RWPE1 (cell line): ENCODE measurements at regions not wholly inside any gene's neighbourhood (a gene's known extent, or its start where the extent isn't known, plus 50 kb on each side); places are given as distances from the start of the nearest gene placed in this dataset.

Source experiments
- CTCF ChIA-PET: fragments of 350-600 bp; sonication (Branson Sonifier 250); formaldehyde crosslinking; extraction: SDS; loops from one replicate; lab custom pipeline; 2021; lab: Yijun Ruan, JAX
- POLR2A ChIA-PET: fragments of 400-600 bp; formaldehyde crosslinking; extraction: SDS; loops from one replicate; lab custom pipeline; 2020; ENCODE audit warnings: antibody characterized with exemption; ENCODE audit not compliant: low non-redundant PET; lab: Yijun Ruan, JAX
- DNase-seq: peaks from one replicate; pipeline ENCODE4 v3.0.0; 2012; ENCODE audit warnings: low spot score
- H3K27ac ChIP-seq: fragments of 450-650 bp; 2 replicates; pipeline ENCODE4 v1.5.1; 2017
- CTCF ChIP-seq: fragments of 450-650 bp; conservative IDR thresholded peaks from 2 replicates; pipeline ENCODE4 v1.5.1; 2017; ENCODE audit warnings: low read depth, mild to moderate bottlenecking

DNA sequence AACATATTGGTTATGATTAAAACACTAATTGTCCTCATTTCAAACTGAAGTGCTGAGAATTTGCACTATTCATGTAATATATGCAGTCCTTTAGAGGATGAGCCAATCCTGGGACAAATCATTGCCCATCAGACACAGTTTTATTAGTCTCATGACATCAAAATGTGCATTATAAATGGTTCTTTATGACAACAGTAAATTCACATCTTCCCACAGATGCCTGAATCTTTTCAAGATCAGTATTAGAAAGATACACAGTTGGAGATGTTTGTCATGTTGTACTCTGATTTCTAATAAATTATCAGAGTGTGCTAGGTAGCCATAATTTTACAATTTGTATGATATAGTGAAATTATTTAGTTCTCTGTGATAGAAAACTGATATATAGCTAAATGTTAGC lies 813.5 kb downstream of the FAM181B start:
- CTCF ChIA-PET = no interaction called here

DNA sequence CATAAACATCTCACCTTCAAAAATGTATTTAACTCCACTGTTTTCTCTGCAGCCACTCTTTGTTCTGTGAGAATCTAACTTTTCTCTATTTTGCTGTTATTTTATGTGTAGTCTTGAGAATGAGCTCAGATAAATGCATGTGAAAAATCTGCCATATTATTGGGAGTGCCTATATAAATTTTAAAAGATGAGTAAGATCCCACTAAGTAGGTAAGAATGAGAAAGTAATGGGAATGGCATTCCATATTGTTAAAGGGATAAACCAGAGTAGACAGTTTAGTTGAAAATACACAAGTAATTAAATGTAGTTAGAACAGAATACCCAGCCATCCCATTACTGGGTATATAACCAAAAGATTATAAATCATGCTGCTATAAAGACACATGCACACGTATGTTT lies 817.2 kb downstream of the FAM181B start:
- POLR2A ChIA-PET = no interaction called here
- H3K27ac ChIP-seq = no peak overlapping the region
- CTCF ChIA-PET = interaction anchor here (0.5 kb wide), 1 partner anchor 7 kb away, joined by 4 read pairs; no protein-coding TSS in a partner anchor
- TF ChIP-seq CTCF = no peak
- DNase-seq = no peak

More for the DNA sequence above, 813.5 kb downstream of the FAM181B start:
- DNase-seq = no peak
- H3K27ac ChIP-seq = no peak overlapping the region
- POLR2A ChIA-PET = no interaction called here
- no peak for TF ChIP-seq CTCF

DNA sequence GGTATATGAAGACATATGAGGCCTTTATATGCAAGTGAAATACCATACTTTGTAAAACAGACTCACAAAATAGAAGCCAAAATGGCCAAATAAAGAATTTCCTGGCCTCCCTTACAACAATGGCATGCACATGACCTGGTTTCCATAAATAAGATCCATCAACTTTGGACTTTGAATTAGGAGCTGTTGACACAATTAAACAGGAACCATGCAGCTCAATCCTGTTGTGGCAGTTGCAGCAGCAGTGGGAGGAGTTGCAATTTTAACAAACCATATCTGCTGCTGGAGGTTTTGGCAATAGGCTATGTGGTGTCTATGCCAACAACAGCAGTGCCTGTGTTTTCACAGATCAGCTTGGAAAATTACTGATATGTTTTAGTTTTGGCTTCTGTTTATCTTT lies 818.6 kb downstream of the FAM181B start:
- POLR2A ChIA-PET = no interaction called here
- DNase-seq = no peak
- H3K27ac ChIP-seq = no peak overlapping the region
- TF ChIP-seq CTCF = no peak
- CTCF ChIA-PET = no interaction called here

DNA sequence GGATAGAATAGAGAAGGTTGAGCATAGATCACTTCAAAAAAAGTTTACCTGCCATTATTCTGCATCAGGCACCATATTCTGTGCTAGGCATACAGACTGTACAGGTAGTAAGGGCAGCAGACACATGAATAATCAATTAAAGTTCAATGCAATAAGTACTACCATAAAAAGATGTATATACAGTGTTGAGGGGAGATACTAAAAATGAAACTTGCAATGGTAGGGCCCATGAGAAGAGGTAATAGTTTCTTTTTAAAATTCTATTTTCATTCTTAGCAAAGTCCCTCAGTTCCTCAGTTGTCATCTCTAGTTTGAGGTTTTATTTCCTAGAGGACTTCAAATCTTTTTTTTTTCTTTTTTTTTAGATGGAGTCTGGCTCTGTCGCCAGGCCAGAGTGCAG lies 819.9 kb downstream of the FAM181B start:
- ChIA-PET POLR2A (no interaction called here), CTCF (interaction anchor here (0.7 kb wide), 1 partner anchor 137 kb away, joined by 4 read pairs; no protein-coding TSS in a partner anchor)

DNA sequence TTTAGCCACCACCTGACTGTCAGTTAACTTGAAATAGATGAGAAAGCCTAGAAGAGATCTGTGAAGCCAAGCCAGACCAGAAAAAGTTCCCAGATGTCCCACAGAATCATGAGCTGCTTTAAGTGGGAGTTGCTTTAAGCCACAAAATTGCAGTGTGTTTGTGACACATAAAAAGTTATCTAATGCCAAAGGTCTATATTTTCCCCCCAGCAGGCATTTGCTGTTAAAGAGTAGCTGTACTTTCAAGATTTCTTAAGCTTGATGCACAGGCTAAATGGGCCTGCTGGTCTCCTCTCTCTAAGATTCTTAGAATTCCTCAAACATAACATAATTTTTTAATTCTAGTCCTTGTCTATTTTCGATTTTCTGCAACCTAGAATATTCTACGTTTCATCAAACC lies 825.7 kb downstream of the FAM181B start:
- H3K27ac ChIP-seq = no peak overlapping the region
- no peak for DNase-seq
- ChIA-PET CTCF (interaction anchor here (0.5 kb wide), 1 partner anchor 114 kb away, joined by 6 read pairs; no protein-coding TSS in a partner anchor), POLR2A (no interaction called here)
- TF ChIP-seq CTCF = no peak

More for the DNA sequence above, 819.9 kb downstream of the FAM181B start:
- TF ChIP-seq CTCF = no peak
- no peak overlapping the region for H3K27ac ChIP-seq
- DNase-seq = no peak

DNA sequence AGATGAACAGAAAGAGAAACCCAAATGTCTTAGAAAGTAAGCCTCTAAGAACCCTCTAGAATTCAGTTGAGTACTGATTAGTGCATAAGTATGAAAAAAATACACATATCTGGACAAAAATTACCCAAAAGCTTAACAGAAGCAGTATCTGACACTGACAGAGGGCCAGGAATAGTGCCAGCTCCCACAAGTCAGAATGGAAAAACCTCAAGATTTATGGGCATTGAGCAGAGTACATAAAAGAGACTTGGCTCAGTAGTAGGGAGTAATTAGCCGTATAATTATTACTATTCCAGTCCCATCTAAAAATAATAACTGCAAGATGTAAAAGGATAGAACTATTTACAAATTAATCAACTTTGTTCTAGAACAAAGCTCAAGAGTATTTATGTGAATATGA lies 834.5 kb downstream of the FAM181B start:
- no peak for TF ChIP-seq CTCF
- CTCF ChIA-PET = no interaction called here
- DNase-seq = no peak
- POLR2A ChIA-PET = no interaction called here
- no peak overlapping the region for H3K27ac ChIP-seq
